ENCODE measurements at regions not wholly inside any gene's neighbourhood (a gene's known extent, or its start where the extent isn't known, plus 50 kb on each side); places are given as distances from the start of the nearest gene placed in this dataset.
"Not testable (repeated sequence)": the region's sequence is repeated elsewhere in the genome, so short reads cannot be mapped to it uniquely, and the experiment has no call there.

DNA sequence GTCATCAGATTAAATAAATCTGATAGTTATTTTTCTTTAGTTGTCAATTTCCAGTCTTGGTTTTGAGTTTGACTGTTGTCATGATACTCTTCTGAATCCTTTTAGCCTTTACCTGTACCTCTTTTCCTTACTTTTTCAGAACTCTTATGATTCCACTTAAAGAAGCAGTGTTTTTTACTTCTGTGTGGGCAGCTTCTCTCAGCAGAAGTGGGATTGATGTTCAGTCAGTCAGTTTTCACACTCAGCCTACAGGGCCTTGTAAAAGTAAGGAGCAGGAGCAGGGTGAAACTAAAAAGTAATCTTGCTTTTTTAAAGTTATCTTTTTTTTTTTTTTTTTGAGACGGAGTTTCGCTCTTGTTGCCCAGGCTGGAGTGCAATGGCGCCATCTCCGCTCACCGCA, 75.1 kb downstream of the HAUS1 start:
- Histone ChIP-seq H3K9ac (ENCODE audit: low read length) (no peak overlapping the region), H3K9me3 (ENCODE audit: control insufficient read depth, low read depth, low read length) (no peaks in the 10 kb centered on the region), H3K4me1 (ENCODE audit: control insufficient read depth, low read depth, low read length) (no peaks in the 10 kb centered on the region), H3K36me3 (ENCODE audit: control insufficient read depth, low read depth, low read length) (no peaks in the 10 kb centered on the region), H3K4me3 (ENCODE audit: low read length) (no peak overlapping the region), H3K27me3 (ENCODE audit: control insufficient read depth, insufficient read depth, low read length) (no peaks in the 10 kb centered on the region), H3K27ac (ENCODE audit: low read length) (no peak overlapping the region)

DNA sequence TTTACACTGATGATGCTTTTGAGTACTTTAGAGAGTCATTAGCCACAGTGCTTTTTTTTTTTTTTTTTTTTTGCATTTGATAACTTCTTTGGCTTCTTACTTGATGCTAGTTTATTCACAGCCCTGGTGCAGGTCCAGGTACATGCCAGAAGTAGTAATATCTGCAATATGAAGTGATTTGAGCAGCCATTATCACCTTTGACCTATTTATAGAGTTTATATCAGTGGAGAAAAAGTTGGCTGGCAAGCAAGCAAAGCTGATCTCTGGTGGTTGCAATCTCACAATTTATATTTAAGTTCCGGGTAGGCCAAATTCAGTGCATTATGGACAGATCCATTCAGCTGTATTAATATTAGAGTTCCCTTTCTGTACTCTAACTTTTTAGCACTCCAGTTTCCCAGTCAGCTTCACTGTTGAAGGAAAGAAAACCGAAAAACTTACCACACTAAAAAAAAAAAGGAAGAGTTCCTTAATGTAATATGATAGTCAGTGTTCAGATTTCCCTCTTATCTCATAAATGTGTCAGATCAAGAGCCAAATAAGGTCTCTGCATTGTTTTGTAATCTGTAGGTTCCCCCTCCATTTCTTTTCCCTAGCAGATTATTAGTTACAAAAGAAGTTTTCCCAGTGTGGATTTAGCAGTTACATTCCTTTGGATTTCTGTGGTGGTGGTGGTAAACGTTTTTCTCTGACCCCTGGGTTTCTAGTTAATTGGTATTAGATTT, 78.6 kb downstream of the HAUS1 start:
- no peaks in the 10 kb centered on the region for H3K36me3 ChIP-seq (ENCODE audit: control insufficient read depth, low read depth, low read length)
- H3K27me3 ChIP-seq (ENCODE audit: control insufficient read depth, insufficient read depth, low read length), result no peaks in the 10 kb centered on the region
- no peaks in the 10 kb centered on the region for H3K9me3 ChIP-seq (ENCODE audit: control insufficient read depth, low read depth, low read length)
- H3K27ac ChIP-seq (ENCODE audit: low read length), result no peak overlapping the region
- H3K9ac ChIP-seq (ENCODE audit: low read length), result no peak overlapping the region
- no peak overlapping the region for H3K4me3 ChIP-seq (ENCODE audit: low read length)
- H3K4me1 ChIP-seq (ENCODE audit: control insufficient read depth, low read depth, low read length), result peaks cover 6% of the 10 kb centered on the region

DNA sequence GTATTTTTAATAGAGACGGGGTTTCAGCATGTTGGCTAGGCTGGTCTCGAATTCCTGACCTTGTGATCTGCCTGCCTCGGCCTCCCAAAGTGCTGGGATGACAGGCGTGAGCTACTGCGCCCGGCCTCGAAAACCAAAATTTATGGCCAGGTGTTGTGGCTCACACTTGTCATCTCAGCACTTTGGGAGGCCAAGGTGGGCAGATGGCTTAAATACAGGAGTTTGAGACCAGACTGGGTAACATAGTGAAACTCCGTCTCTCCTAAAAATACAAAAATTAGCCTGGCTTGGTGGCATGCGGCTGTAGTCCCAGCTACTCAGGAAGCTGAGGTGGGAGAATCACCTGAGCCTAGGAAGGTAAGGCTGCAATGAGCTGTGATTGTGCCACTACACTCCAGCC, 80.1 kb downstream of the HAUS1 start:
- not testable (repeated sequence) for H3K4me1 ChIP-seq (ENCODE audit: control insufficient read depth, low read depth, low read length); H3K27ac ChIP-seq (ENCODE audit: low read length); H3K9ac ChIP-seq (ENCODE audit: low read length); H3K27me3 ChIP-seq (ENCODE audit: control insufficient read depth, insufficient read depth, low read length); H3K4me3 ChIP-seq (ENCODE audit: low read length); H3K9me3 ChIP-seq (ENCODE audit: control insufficient read depth, low read depth, low read length); H3K36me3 ChIP-seq (ENCODE audit: control insufficient read depth, low read depth, low read length)

DNA sequence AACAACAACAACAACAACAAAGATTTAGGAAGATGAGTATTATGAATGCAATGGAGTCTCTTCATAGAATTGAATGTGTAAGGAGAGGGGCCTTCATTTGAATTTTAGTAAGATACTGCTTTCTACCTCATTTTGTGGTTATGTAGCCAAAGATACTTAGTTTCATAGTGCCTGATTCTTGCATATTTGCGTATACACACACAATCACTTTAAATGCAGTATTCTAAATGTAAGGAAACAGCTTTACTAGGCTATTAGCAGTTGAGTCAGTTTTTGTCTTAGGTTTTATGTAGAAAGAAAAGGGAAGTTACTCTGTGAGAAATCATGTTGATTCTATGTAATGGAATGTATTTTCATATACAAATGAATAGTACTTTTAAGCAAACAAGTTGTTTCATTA, 80.5 kb downstream of the HAUS1 start:
- Histone ChIP-seq H3K9ac (ENCODE audit: low read length) (no peak overlapping the region), H3K27me3 (ENCODE audit: control insufficient read depth, insufficient read depth, low read length) (no peaks in the 10 kb centered on the region), H3K4me1 (ENCODE audit: control insufficient read depth, low read depth, low read length) (peaks cover 6% of the 10 kb centered on the region), H3K4me3 (ENCODE audit: low read length) (no peak overlapping the region), H3K36me3 (ENCODE audit: control insufficient read depth, low read depth, low read length) (no peaks in the 10 kb centered on the region), H3K27ac (ENCODE audit: low read length) (no peak overlapping the region), H3K9me3 (ENCODE audit: control insufficient read depth, low read depth, low read length) (no peaks in the 10 kb centered on the region)

DNA sequence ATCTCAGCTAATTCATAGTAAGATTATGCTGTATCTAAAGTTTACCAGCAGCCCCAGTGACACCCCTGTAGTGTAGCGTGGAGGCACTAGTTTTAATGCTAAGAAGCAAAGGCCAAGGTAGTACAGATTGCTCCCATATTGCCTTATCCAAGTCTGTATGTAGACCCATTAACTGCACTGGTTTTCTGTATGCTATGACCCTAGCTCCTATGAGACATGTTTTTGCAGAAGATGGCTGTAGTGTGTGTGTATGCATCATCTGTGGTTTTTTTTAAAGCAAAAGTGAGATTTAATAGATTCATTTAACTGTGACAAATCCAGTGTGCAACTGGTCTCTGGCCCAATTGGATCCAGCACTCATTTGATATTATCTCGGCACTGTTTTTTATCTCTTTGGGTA, 86.5 kb downstream of the HAUS1 start:
- Histone ChIP-seq H3K9ac (ENCODE audit: low read length) (no peak overlapping the region), H3K4me1 (ENCODE audit: control insufficient read depth, low read depth, low read length) (no peaks in the 10 kb centered on the region), H3K27ac (ENCODE audit: low read length) (no peak overlapping the region), H3K9me3 (ENCODE audit: control insufficient read depth, low read depth, low read length) (no peaks in the 10 kb centered on the region), H3K4me3 (ENCODE audit: low read length) (no peak overlapping the region), H3K36me3 (ENCODE audit: control insufficient read depth, low read depth, low read length) (no peaks in the 10 kb centered on the region), H3K27me3 (ENCODE audit: control insufficient read depth, insufficient read depth, low read length) (no peaks in the 10 kb centered on the region)

DNA sequence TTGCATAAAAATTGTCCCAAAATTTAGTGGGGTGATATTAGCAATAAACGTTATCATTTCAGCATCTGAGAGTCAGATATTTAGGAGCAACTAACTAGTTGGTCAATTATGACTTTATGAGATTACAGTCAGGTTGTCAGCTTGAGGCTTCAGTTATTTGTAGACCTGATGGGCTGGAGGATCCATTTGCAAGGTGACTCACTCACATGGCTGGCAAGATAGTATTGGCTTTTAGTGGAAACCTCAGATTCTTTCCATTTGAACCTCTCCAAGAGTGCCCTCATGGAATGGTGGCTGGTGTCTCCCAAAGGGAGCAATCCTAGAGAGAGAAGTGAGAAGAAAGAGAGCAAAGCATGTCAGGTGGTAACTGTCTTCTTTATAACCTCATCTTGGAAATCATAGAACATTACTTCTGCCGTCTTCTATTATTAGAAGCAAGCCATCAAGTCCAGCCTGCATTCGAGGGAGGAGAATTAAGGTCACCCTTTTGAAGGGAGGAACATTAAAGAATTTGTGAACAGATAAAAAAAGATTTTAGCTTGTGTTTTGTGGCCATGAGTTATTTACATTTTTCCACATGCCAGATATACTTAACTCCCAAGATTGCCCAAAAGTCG, 92.5 kb downstream of the HAUS1 start:
- no peaks in the 10 kb centered on the region for H3K27me3 ChIP-seq (ENCODE audit: control insufficient read depth, insufficient read depth, low read length)
- H3K36me3 ChIP-seq (ENCODE audit: control insufficient read depth, low read depth, low read length), result no peaks in the 10 kb centered on the region
- H3K4me3 ChIP-seq (ENCODE audit: low read length), result no peak overlapping the region
- no peaks in the 10 kb centered on the region for H3K4me1 ChIP-seq (ENCODE audit: control insufficient read depth, low read depth, low read length)
- no peak overlapping the region for H3K27ac ChIP-seq (ENCODE audit: low read length)
- H3K9me3 ChIP-seq (ENCODE audit: control insufficient read depth, low read depth, low read length), result no peaks in the 10 kb centered on the region
- no peak overlapping the region for H3K9ac ChIP-seq (ENCODE audit: low read length)

DNA sequence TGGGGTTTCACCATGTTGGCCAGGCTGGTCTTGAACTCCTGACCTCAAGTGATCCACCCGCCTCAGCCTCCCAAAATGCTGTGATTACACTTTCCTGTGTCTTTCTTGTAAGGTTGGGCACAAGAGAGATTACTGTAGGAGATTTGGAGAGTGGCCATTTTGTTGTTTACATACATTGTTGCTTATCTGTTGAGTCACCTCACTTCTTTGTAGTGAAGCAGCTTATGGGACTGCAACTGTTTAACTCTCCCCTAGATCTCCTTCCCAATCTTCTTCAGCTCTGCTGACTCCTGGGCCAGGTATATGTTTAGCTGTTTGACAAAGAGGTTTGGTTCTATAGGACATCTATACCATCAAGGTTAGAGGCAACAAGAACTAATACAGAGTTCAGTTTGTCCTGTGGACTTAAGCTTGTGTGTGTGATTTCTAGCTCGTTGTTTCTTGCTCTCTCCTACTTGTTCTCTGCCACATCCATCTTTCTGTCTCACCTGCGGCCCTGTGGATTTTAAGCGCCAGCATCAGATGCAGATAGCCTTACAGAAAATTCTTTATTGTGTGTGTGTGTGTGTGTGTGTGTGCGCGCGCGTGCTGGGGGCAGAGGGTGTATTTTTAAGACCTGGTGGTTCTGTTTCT, 95.4 kb downstream of the HAUS1 start:
- no peaks in the 10 kb centered on the region for H3K9me3 ChIP-seq (ENCODE audit: control insufficient read depth, low read depth, low read length)
- no peak overlapping the region for H3K4me3 ChIP-seq (ENCODE audit: low read length)
- H3K27me3 ChIP-seq (ENCODE audit: control insufficient read depth, insufficient read depth, low read length), result no peaks in the 10 kb centered on the region
- H3K36me3 ChIP-seq (ENCODE audit: control insufficient read depth, low read depth, low read length), result no peaks in the 10 kb centered on the region
- no peak overlapping the region for H3K9ac ChIP-seq (ENCODE audit: low read length)
- no peak overlapping the region for H3K27ac ChIP-seq (ENCODE audit: low read length)
- H3K4me1 ChIP-seq (ENCODE audit: control insufficient read depth, low read depth, low read length), result no peaks in the 10 kb centered on the region

DNA sequence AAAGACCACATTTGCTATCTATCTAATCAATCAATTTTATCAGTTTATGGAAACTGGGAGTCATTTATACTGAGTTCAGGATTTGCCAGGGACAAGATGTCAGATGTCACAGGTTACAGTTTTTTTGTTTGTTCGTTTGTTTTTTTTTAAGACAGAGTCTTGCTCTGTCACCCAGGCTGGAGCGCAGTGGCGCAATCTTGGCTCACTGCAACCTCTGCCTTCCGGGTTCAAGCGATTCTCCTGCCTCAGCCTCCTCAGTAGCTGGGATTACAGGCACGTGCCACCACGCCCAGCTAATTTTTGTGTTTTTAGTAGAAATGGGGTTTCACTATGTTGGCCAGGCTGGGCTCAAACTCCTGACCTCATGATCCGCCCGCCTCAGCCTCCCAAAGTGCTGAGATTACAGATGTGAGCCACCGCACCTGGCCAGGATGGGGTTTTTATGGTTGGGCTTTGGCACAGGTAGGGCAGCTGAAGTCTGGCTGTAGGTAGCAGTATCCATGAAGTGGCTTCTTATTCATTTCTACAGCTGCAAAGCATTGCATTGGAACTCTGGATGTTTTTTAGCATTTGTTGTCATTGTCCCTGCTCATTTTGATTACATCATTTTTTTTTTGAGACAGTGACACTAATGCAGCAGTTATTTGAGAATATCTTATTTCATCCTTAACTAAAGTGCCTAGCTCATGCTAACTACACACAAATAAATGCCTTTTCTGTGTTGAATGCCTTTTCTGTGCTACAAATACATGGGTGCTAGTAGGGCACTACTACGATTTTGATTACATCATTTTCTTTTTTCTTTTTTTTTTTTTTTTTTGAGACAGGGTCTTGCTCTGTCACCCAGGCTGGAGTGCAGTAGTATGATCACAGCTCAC, 96.2 kb downstream of the HAUS1 start:
- not testable (repeated sequence) for H3K36me3 ChIP-seq (ENCODE audit: control insufficient read depth, low read depth, low read length); H3K9ac ChIP-seq (ENCODE audit: low read length); H3K27me3 ChIP-seq (ENCODE audit: control insufficient read depth, insufficient read depth, low read length); H3K9me3 ChIP-seq (ENCODE audit: control insufficient read depth, low read depth, low read length); H3K4me3 ChIP-seq (ENCODE audit: low read length); H3K27ac ChIP-seq (ENCODE audit: low read length); H3K4me1 ChIP-seq (ENCODE audit: control insufficient read depth, low read depth, low read length)

DNA sequence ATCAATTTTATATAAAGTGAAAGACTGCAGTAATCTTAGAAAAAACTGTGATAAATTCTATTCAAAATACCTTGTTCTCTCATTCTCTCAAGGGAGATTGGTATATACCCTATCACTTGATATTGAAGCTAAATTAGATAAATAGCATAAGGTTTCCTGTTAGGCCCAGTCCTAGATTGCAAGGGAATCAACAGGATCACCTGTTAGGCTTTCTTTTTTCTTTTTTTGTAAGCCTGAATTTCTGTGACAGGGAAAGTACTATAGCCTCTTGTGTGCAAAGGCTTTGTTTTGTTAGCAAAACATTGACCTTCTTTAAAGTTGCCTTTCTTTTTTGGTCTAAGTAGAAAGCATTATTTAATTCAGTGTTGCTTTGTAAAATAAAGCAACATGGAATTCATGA, 100.0 kb downstream of the HAUS1 start:
- Histone ChIP-seq H3K27ac (ENCODE audit: low read length) (no peak overlapping the region), H3K4me1 (ENCODE audit: control insufficient read depth, low read depth, low read length) (no peaks in the 10 kb centered on the region), H3K9me3 (ENCODE audit: control insufficient read depth, low read depth, low read length) (no peaks in the 10 kb centered on the region), H3K4me3 (ENCODE audit: low read length) (no peak overlapping the region), H3K27me3 (ENCODE audit: control insufficient read depth, insufficient read depth, low read length) (no peaks in the 10 kb centered on the region), H3K9ac (ENCODE audit: low read length) (no peak overlapping the region), H3K36me3 (ENCODE audit: control insufficient read depth, low read depth, low read length) (no peaks in the 10 kb centered on the region)

DNA sequence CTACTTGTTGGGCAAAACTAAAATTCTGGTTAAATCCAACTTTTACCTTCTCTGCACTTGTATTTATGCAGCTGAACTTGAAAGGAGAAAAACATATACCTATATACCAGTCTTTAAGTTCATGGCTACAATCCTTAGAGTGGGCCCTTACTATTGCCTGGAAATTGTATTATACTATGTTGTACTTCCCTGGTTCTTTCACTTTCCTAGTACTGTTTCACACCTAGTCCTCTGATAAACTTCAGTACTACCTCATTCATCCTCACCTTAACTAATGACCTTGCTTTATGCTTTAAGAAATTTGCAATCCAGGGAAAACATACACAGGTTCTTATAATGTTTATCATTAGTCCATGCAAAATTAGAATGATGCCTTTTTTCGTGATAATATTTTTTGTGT, 103.8 kb downstream of the HAUS1 start:
- Histone ChIP-seq H3K4me1 (ENCODE audit: control insufficient read depth, low read depth, low read length) (no peaks in the 10 kb centered on the region), H3K27ac (ENCODE audit: low read length) (no peak overlapping the region), H3K4me3 (ENCODE audit: low read length) (no peak overlapping the region), H3K9ac (ENCODE audit: low read length) (no peak overlapping the region), H3K27me3 (ENCODE audit: control insufficient read depth, insufficient read depth, low read length) (no peaks in the 10 kb centered on the region), H3K9me3 (ENCODE audit: control insufficient read depth, low read depth, low read length) (no peaks in the 10 kb centered on the region), H3K36me3 (ENCODE audit: control insufficient read depth, low read depth, low read length) (no peaks in the 10 kb centered on the region)

DNA sequence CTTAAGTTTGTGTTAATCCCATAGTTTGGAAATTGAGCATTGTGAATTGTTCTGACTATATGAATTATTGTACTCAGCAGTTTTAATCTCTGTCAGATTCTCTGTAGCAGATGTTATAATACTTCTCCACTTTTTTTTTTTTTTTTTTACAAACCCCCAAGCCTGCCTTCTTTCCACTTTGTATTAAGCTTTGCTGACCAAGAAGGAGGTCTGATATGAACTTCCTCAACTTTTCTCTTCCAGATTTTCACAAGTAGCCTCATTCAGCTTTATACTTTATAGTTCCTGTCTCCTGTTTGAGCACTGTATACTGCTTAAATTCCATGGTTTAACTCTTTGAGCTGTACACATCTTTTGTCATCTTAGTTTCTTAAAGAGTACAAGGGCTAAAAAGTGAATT, 105.0 kb downstream of the HAUS1 start:
- Histone ChIP-seq H3K27me3 (ENCODE audit: control insufficient read depth, insufficient read depth, low read length) (no peaks in the 10 kb centered on the region), H3K4me1 (ENCODE audit: control insufficient read depth, low read depth, low read length) (no peaks in the 10 kb centered on the region), H3K9me3 (ENCODE audit: control insufficient read depth, low read depth, low read length) (no peaks in the 10 kb centered on the region), H3K9ac (ENCODE audit: low read length) (no peak overlapping the region), H3K27ac (ENCODE audit: low read length) (no peak overlapping the region), H3K36me3 (ENCODE audit: control insufficient read depth, low read depth, low read length) (no peaks in the 10 kb centered on the region), H3K4me3 (ENCODE audit: low read length) (no peak overlapping the region)
